ENCODE measurements at regions not wholly inside any gene's neighbourhood (a gene's known extent, or its start where the extent isn't known, plus 50 kb on each side); places are given as distances from the start of the nearest gene placed in this dataset.
"Not testable (repeated sequence)": the region's sequence is repeated elsewhere in the genome, so short reads cannot be mapped to it uniquely, and the experiment has no call there.

DNA sequence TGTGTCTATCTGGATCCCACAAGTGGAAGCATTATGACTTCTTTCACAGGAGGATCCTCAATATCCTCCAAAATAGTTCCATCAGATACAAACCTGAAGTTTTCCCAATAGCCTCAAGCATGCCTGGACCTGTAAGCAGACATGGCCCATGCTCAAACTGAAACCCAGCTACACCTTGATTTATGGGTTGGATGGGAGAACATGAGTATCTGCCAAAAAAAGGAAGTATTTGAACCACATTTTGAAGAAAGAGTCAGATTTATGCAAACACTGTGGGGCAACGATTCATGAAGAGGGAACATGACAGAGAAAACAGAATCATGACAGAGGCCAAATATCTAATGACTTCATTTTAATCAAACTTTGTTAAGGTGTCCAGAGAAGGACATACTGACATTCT, 351.0 kb upstream of the NFIA start:
- DNase-seq (ENCODE audit: low read depth) = no peak

DNA sequence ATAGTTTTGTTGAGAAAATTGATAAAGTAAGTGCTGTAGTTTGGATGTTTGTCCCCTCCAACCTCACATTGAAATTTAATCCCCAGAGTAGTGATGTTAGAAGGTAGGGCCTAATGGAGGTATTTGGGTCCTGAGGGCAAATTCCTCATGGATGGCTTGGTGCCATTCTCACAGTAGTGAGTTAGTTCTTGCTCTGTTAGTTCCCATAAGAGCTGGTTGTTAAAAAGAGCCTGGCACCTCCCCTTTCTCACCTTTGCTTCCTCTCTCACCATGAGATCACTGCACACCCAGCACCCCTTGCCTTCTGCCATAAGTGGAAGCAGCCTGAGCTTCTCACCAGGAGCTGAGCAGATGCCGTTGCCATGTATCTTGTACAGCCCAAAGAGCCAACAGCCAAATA, 354.8 kb upstream of the NFIA start:
- no peak for DNase-seq (ENCODE audit: low read depth)

DNA sequence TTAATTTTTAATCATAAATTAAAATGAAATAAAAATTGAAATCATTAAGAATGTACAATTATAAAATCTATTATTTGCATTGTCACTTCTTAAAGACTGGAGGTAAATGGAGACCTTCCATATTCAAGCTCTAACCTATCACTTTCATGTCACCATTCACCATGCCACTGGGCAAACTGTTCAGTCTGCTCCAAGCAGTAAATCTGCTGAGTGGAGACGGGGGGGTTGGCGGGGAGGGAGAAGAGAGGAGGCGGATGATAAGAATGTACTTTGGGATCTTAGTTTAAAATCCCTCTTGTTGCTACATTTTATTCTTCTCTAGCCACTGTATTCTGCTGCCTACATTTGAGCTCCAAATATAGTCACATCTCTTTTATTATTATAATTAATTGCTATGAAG, 365.9 kb upstream of the NFIA start:
- no peak for DNase-seq (ENCODE audit: low read depth)

DNA sequence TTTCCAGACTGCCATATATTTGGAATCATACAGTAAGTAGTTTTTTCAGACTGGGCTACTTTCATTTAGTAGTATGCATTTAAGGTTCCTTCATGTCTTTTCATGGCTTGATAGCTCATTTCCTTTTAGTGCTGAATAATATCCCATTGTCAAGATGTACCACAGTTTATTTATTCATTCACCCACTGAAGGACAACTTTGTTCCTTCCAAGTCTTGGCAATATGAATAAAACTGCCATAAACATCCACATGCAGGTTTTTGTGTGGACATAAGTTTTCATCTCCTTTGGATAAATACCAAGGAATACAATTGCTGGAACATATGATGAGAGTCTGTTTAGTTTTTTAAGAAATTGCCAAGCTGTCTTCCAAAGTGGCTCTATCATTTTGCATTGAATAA, 366.4 kb upstream of the NFIA start:
- DNase-seq (ENCODE audit: low read depth) = no peak

DNA sequence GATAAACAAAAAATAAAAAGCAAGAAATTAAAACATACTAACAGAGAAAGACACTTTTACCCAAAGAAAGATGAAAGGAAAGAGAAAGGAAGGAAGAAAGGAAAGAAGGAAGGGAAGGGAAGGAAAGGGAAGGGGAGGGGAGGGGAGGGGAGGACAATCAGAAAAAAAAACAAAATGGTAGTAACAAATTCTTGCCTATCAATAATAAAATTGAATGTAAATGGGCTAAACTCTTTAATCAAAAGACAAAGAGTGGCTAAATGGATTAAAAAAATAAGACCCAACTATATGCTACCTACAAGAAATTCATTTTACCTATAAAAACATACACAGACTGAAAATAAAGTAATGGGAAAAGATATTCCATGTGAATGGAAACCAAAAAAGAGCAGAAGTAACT, 372.9 kb upstream of the NFIA start:
- no peak for DNase-seq (ENCODE audit: low read depth)

DNA sequence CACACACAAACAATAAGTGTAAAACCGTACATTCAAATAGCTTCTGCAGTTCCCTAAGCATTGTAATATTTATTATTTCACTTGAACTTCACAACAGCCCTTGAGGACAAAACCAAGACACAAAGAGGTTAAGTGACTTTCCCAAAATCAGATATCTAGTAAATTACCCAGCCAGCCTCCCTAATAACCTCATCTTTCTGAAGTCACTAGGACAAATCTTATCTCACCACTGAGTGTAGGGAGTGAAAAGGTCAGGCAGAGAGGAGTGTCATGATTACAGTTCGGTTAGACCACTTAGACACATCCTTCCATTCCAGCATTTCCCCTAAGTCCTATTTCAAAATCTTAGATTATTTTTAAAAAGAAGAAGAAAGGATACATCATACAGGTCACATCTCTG, 377.3 kb upstream of the NFIA start:
- no peak for DNase-seq (ENCODE audit: low read depth)

DNA sequence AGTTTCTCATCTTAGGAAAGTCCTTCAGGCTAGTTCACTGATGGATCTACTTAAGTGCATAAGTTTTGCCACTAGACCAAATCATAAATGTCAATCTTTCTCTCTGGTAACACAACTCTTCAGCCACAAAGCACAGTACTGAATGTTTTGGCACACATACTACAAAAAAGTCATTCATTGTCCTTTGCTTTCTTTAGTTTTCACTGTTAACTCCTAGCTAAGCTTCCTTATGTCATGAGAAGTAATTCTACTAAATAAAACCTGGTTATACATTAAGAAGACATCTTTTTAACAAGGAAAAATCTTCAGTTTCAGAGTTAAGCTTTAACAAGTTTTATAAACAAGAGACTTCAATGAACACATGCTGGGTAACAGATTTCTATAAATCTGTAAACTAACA, 379.2 kb upstream of the NFIA start:
- DNase-seq (ENCODE audit: low read depth) = no peak

DNA sequence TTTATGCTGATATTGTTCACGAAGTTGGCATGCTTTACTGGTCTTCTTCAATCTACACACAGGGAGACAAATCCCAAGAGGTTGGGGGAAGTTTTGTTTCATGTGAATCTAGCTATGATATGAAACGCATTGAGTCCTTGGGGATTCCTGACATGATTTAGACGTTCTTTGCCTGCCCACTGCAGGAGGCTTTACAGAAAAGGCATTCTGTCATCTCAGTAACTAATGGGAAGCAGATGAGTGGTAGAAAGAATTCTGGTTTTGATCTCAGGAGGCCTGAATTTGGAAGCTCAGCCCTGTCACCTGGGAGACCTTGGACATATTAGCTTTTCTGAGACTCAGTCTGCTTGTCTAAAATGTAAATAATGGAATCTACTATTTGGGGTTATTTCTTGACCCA, 383.0 kb upstream of the NFIA start:
- DNase-seq (ENCODE audit: low read depth) = no peak

DNA sequence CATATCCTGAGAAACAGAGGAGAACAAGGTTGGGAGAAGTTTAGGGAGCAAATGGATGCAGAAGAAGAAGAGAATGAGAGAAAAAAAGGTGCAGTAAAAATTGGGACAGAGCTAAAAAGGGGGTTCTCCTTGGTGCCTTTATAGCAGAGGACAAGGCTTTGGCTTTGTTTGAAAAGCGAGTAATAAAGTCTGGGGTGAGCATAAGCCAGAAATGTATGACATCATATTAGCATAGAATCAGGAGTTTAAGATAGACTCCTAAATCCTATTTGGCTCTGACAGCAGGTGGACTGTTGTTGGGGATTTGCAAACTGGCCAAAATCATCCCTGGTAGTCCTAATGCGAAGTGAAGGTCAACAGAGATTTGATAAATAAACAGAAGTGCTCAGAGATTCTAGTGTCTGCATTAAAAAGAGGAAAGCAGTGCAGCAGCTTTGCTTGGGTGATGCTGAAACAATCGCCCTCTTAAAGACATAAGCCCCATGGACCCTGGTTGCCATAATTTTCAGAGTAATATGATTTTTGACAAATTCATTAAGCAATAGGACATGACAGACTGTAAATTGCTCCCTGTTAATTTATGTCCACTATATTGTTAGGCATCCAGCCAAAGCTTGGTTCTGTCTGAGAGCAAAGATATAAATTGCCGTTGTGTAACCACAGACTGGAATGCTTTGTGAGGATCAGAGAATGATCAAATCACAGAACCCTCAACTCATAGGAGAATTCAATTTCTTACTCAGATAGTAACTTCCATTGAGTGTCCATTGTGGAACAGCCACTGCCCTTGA, 385.0 kb upstream of the NFIA start:
- no peak for DNase-seq (ENCODE audit: low read depth)

DNA sequence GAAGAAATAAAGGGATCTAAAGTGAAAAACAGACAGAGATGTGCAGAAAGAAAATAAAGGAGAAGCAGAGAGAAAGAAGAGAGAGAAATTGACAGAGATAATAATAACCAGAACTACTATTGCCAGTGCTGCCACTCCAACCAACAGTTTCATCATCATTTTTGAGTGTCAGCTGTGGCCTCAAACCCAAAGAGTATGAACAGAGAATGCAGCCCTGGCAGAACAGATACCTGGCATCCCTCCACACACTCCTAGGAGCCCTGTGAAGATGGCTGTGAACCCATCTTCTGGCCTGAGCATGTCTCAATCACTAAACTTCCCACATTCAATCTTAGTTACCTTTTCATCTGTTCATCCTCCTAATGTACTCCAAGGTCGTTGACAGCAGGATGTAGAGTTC, 385.8 kb upstream of the NFIA start:
- DNase-seq (ENCODE audit: low read depth) = no peak

DNA sequence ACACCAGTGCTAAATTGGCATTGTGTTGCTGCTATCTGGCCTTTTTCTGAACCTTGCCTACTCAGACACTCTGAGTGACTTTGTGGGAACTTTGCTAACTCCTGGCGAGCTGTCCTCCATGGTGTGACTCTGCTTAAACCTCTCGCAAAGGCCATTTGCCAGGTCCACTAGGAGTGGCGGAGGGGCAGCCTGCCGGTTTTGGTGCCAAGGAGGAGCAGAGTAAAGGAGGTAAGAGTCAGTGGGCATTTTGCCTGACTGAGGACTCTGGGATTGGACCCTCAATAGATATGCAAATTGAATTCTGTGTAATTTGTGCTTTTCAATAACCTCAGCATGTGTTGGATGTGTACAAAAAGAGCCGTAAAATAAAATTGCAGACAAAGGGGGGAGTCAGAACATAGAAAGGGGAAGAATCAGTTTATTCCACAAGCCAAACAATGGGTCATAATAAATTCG, 386.6 kb upstream of the NFIA start:
- DNase-seq (ENCODE audit: low read depth) = no peak

DNA sequence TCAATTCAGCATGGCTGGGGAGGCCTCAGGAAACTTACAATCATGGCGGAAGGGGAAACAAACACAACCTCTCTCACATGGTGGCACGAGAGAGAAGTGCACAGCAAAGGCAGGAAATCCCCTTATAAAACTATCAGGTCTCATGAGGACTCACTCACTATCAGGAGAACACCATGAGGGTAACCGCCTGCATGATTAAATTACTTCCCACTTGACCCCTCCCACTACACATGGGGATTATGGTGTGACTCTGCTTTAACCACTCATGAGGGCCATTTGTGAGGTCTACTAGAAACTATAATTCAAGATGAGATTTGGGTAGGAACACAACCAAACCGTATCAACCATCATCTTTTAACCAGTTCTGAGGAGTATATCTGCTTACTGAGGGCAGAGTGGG, 387.4 kb upstream of the NFIA start:
- DNase-seq (ENCODE audit: low read depth) = no peak

DNA sequence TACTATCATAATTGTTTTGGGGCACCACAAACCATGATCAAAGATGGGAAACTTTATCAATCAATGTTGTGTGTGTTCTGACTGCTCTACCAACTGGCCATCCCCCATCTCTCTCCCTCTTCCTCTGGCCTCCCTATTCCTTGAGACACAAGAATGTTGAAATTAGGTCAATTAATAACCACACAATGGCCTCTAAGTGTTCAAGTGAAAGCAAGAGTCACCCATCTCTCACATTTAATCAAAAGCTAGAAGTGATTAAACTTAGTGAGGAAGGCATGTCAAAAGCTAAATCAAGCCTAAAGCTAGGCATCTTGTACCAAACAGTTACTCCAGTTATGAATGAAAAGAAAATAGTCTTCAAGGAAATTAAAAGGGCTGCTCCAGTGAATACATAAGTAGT, 390.3 kb upstream of the NFIA start:
- no peak for DNase-seq (ENCODE audit: low read depth)

DNA sequence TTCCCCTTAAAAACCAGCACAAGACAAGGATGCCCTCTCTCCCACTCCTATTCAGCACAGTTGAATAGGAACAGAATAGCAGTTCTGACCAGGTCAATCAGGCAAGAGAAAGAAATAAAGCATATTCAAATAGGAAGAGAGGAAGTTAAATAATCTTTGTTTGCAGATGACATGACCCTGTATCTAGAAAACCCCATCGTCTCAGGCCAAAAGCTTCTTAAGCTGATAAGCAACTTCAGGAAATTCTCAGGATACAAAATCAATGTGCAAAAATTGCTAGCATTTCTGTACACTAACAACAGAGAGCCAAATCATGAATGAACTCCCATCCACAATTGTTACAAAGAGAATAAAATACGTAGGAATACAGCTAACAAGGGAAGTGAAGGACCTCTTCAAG, 394.1 kb upstream of the NFIA start:
- DNase-seq (ENCODE audit: low read depth) = not testable (repeated sequence)

DNA sequence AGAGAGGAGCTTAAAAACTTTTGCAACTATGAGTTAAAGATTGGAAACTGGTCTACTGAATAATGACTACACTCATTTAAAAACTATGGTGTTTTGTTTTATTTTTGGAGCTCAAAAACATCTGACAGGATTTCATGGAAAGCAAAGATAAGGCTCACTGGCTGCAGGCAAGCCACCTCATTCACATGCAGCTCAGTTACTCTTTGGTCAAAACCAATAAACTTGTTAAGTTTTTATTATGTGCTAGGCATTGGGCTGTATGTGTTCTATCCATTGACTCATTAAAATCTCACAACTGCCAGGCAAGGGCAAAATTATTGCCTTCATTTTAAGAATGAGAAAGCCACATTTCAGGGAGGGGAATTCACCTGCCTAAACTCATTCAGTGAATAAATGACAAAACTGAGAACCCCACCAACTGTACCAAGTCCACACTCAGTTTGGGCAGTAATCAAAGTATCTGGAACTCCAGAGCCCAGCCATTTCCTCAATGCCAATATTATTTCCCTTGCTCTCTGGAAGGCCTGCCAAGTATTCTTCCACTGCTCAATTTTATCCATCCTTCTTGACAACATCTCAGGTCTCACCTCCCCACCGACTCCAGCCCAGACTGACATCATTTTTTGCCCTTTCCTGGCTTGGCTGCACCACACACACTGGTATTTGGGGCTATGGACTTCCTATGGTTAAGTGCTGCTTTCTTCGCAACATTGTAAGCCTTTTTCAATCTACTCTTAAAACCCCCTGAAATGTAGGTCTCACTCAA, 401.1 kb upstream of the NFIA start:
- DNase-seq (ENCODE audit: low read depth) = no peak

DNA sequence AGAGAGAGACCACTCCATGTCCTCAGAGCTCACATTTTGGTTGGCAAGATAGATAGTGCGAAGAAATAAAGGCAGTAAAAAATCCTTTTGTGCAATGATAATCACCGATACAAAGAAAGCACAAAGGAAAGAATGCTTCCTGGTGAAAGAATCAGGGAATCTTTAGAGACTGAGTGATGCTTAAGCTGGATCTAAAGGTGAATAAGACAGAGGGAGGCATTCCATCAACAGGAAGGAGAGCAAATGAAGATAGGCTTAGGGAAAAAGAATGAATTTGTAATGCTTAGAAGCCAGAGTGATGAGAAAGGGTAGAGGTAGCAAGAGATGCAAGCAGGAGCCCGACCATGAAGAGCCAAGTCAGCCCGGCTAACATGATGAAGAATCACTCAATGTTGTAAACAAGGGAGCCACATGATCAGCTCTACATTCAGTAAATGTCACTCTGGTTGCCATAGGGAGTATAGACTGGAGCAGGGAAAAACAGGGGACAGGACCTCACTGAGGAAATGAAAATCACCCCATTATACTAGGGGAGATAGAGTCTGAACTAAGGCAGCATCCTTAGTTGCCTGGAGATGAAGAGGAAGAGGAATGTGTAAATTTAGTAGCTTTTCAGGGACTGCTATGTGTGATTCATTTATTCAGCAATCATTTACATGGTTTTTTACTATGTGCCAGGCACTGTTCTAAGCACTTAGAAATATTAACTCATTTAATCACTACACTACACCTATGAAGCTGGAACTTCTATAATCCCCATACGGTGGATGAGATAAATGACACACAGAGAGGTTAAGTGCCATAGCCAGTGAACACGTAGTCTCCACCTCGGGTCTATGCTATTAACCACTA, 402.6 kb upstream of the NFIA start:
- DNase-seq (ENCODE audit: low read depth) = no peak

DNA sequence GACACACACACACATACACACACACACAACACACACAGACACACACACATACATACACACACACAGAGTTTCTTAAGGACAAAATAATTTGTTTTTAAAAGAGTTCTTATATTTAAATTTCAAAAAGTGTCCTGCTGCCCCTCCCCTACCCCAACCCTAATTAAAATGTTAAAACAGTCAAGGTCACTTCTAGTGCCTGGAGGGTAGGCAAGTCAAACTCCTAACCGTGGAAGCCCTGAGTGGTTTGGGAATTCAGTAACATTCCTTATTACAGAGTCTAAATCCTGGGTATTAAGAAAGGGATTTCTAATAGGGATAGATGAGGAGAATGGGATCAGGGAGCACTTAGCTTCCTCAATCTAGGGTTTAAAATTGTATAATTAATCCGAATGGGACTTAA, 403.6 kb upstream of the NFIA start:
- DNase-seq (ENCODE audit: low read depth) = no peak

DNA sequence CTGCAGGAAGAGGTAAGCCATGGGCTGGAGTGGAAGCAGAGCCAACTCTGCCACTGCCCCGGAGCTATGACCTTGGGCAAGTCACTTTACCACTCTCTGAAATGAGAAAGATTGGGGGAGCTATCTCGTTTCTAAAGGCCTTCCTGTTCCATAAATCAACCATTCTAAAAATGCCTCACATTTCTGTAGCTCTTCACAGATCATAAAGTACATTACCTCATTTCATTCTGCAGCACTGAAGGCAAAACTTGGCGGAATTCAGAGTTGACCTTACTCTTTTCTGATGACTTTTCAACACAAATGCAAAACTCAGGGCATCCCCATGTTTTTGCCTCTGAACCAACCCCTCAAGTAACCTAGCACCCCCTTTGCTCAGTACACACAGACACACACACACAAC, 404.0 kb upstream of the NFIA start:
- DNase-seq (ENCODE audit: low read depth) = no peak

DNA sequence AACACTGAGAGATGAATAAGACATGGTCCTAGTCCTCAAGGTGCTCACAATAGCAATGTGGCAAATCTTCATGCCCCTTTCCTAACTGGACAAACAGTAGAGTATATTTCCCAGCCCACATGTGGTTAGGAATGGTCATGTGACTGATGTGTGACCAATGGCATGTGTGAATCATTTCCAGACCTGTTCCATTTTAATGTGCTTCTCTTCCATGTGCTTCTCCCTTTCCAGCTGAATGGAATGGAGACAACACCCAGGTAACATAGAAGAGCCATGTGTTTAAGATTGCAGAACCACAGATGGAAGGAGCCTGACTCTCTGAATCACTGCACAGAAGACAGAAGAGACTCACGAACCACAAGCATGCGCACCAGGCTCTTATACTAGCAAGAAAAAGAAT, 409.9 kb upstream of the NFIA start:
- DNase-seq (ENCODE audit: low read depth) = no peak

DNA sequence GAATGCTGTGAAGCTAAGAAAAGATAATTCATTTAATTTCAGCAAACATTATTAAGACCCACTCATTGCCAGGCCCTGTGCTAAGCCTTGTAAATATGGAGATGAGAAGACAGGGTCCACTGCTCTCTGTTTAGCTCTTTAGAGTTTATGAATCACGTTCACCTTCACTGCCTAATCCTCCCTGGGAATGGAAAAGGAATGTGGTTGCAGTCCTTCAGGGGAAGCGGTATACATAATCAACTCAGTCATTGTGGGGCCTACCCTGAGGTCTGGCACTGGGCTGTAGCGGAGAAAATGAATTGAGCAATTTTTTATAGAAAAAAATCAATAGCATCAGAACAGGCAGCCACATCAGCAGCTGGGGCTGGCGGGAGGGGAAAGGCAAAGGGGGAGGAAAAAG, 412.1 kb upstream of the NFIA start:
- DNase-seq (ENCODE audit: low read depth) = no peak

DNA sequence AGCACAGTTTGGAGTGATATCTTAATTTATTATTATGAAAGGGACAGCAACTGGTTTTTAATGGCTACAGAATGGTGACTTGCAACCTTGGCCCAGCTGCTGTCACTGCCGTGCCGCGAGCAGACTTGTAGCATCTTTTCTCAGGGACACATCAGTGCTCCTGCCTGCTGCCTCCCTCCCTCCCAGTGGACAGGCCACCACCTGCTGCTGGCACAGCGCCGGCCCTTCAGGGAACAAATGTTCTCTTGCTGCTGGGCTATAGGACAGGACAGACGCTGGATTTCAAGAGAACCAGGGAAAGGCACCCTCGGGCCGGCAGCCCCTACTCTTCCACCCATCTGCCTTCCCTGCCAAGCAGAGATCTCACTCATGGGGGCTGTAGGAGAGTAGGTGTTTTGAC, 413.8 kb upstream of the NFIA start:
- DNase-seq (ENCODE audit: low read depth) = no peak

DNA sequence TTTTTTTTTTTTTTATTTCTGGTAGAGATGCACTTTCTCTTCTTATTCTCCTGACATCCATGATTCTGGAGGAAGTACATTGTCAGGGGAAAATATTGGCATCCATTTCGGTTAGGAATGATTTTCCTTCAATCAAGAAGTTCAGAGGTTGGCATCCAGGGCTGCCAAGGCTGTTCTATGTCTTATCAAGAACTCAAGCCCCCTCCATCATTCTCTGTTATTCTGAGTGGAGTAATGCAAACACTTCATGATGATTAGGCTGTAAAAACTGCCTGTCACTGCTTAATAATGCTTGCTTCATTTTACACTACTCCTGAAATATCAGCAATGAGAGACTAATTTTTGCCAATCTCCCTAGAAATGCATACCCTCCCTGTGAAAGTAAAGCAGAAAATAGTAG, 417.1 kb upstream of the NFIA start:
- no peak for DNase-seq (ENCODE audit: low read depth)

DNA sequence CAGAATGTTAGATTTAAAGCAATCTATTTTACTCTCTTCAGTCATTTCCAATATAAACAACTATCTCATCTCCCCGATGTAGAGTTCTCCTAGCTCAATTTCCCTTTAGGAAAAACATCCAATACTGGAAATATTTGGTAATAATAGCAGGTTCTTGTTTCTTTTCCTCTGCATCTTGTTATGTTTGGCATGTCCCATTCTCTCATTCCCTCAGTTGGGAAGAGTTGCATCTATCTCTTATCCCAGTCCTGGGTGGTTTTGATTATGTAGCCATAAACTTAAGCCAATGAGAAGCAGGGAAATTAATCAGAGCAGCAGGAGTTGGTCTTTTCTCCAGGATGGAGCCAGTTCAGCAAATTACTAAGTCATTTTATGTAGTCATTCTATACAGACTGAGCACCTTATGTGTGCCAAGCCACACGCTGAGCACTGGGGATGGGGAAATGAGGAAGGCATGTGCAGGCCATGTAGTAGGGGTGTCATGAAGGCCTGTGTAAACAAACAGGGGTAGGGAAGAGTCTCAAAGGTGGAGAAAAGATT, 418.2 kb upstream of the NFIA start:
- no peak for DNase-seq (ENCODE audit: low read depth)
